ENCODE measurements at regions not wholly inside any gene's neighbourhood (a gene's known extent, or its start where the extent isn't known, plus 50 kb on each side); places are given as distances from the start of the nearest gene placed in this dataset.

DNA sequence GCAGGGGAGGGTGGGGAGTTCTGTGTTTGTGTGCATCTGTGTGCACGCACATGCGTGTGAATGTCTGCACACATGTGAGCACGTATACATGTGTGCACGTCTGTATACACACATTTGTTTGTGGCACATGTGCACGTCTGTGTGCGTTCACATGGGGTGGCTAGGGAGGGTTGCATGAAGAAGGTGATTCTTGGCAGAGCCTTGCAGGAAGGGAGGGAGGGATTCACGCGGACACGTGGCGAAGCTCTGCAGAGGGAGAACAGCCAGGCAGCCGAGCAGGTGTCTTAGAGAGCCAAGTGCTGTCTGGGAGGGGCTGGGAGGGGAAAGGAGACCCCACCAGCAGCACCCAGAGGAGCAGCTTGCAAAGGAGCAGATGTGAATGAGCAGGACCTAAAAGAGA is 372.1 kb downstream of the BRD1 start:
- no peaks in the 10 kb centered on the region for H3K79me1 ChIP-seq (ENCODE audit: low read depth in 1 of 2, low read length in 2 of 2)
- CTCF ChIA-PET: no interaction called here
- no peak overlapping the region for H3K9ac ChIP-seq (ENCODE audit: low read depth, low read length)
- no peak overlapping the region for H3K27ac ChIP-seq (ENCODE audit: insufficient read depth, low read length)
- intact Hi-C loops (cut with micrococcal nuclease) (no loop called here), dilution Hi-C loops (cut with HindIII; ENCODE audit: low sequenced_read_pairs, unreplicated experiment) (no loop called here), in situ Hi-C loops (cut with MboI; ENCODE audit: low sequenced_read_pairs) (no loop called here)
- POLR2A ChIA-PET (ENCODE audit: unreplicated experiment): no interaction called here
- H3K27me3 ChIP-seq (ENCODE audit: control insufficient read depth, insufficient read depth, low read length): no peaks in the 10 kb centered on the region
- H4K5ac ChIP-seq (ENCODE audit: low read depth, low read length): no peak overlapping the region
- no peak overlapping the region for H2AFZ ChIP-seq (replicated peaks; ENCODE audit: low read length, poor library complexity)
- no TSS peak for BruUV-seq (replicated peaks)
- WGBS, 2 experiments (ENCODE audit: extremely low coverage in 2 of 2, insufficient read length in 1 of 2): 60% methylated on average over 6 of the region's 11 CpGs; no CpG with 5 or more reads in 1 of the 2 experiments
- no peak overlapping the region for H2BK15ac ChIP-seq (ENCODE audit: low read depth, low read length)
- no peak overlapping the region for H3K4ac ChIP-seq (ENCODE audit: low read depth, low read length)
- no peak overlapping the region for H3K4me3 ChIP-seq (ENCODE audit: insufficient read depth, low read depth, low read length)
- no peaks in the 10 kb centered on the region for H4K20me1 ChIP-seq (ENCODE audit: insufficient read depth, low read length)
- H3K18ac ChIP-seq (ENCODE audit: low read depth, low read length): no peak overlapping the region
- H2AK5ac ChIP-seq (ENCODE audit: low read depth, low read length): no peak overlapping the region
- no peaks in the 10 kb centered on the region for H3K36me3 ChIP-seq (ENCODE audit: control insufficient read depth, insufficient read depth, low read length)
- no peak overlapping the region for H2AK9ac ChIP-seq (replicated peaks; ENCODE audit: low read depth, low read length, poor library complexity)
- no peak overlapping the region for H2BK20ac ChIP-seq (ENCODE audit: low read depth, low read length)
- no peaks in the 10 kb centered on the region for H3K9me1 ChIP-seq (ENCODE audit: insufficient read depth, low read length)
- H3K4me2 ChIP-seq (ENCODE audit: low read depth, low read length): no peak overlapping the region
- DNase-seq (no peak), ATAC-seq (ENCODE audit: low read depth) (no peak)
- H2BK120ac ChIP-seq (ENCODE audit: low read depth, low read length): no peak overlapping the region
- no peak overlapping the region for H3K23ac ChIP-seq (ENCODE audit: low read depth, low read length)
- no peak overlapping the region for H4K8ac ChIP-seq (ENCODE audit: low read depth in 2 of 2, low read length in 2 of 2)
- no peak overlapping the region for H4K91ac ChIP-seq (ENCODE audit: insufficient read depth, low read depth, low read length)
- no peak overlapping the region for H3K56ac ChIP-seq (ENCODE audit: extremely low read depth, insufficient read depth, low read length)
- no peak overlapping the region for H3K14ac ChIP-seq (replicated peaks; ENCODE audit: low read depth, low read length)
- no peaks in the 10 kb centered on the region for H3K4me1 ChIP-seq (ENCODE audit: control insufficient read depth, insufficient read depth, low read length)
- TF ChIP-seq MAZ (IDR thresholded peaks at IDR 0.05; ENCODE audit: borderline replicate concordance, low read depth, low read length) (no peak), CHD1 (IDR thresholded peaks at IDR 0.05; ENCODE audit: low read depth, low read length) (no peak), MXI1 (IDR thresholded peaks at IDR 0.05; ENCODE audit: borderline replicate concordance, low read depth, low read length) (no peak), RAD21 (IDR thresholded peaks at IDR 0.05; ENCODE audit: low read length) (no peak), NFE2L2 (IDR thresholded peaks at IDR 0.05; ENCODE audit: low read depth, low read length) (no peak), RCOR1 (IDR thresholded peaks at IDR 0.05; ENCODE audit: insufficient replicate concordance, low read length) (no peak), POLR2A (IDR thresholded peaks at IDR 0.05; ENCODE audit: low read depth, low read length) (no peak), RFX5 (IDR thresholded peaks at IDR 0.05; ENCODE audit: low read depth, low read length) (no peak), MAFK (IDR thresholded peaks at IDR 0.05; ENCODE audit: low read depth, low read length) (no peak), SMC3 (IDR thresholded peaks at IDR 0.05; ENCODE audit: low read depth, low read length) (no peak), BHLHE40 (IDR thresholded peaks at IDR 0.05; ENCODE audit: low read depth, low read length) (no peak)
- TF ChIP-seq, protein P1, sequence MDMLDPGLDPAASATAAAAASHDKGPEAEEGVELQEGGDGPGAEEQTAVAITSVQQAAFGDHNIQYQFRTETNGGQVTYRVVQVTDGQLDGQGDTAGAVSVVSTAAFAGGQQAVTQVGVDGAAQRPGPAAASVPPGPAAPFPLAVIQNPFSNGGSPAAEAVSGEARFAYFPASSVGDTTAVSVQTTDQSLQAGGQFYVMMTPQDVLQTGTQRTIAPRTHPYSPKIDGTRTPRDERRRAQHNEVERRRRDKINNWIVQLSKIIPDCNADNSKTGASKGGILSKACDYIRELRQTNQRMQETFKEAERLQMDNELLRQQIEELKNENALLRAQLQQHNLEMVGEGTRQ (IDR thresholded peaks at IDR 0.05; ENCODE audit: low read depth, low read length): no peak
- H2BK5ac ChIP-seq (ENCODE audit: low read depth, low read length, poor library complexity, severe bottlenecking): no peak overlapping the region
- H3K9me3 ChIP-seq (ENCODE audit: control insufficient read depth, insufficient read depth, low read length): peaks cover 58% of the 10 kb centered on the region

Data from IMR-90 (cell line).